ENCODE measurements at regions not wholly inside any gene's neighbourhood (a gene's known extent, or its start where the extent isn't known, plus 50 kb on each side); places are given as distances from the start of the nearest gene placed in this dataset.

DNA sequence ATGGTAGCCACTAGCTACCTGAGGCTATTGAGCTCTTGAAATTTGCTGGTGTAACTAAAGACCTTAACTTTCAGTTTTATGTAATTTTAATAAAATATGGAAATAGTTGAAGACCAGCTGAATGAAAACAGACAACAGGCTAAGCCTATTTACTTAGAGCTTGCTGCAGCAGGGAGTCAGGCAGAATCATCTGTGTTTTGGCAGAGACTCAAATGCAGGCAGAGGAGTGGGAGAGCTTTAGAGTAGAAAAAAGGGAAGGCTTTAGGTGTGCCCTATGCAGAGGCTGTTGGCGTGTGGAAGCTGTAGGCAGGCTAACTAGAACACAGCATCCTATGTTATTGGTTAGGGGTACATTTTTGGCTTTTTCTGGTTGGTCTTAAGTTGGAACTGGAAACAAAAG lies 304.9 kb upstream of the NBEA start:
- TF ChIP-seq, protein P1, sequence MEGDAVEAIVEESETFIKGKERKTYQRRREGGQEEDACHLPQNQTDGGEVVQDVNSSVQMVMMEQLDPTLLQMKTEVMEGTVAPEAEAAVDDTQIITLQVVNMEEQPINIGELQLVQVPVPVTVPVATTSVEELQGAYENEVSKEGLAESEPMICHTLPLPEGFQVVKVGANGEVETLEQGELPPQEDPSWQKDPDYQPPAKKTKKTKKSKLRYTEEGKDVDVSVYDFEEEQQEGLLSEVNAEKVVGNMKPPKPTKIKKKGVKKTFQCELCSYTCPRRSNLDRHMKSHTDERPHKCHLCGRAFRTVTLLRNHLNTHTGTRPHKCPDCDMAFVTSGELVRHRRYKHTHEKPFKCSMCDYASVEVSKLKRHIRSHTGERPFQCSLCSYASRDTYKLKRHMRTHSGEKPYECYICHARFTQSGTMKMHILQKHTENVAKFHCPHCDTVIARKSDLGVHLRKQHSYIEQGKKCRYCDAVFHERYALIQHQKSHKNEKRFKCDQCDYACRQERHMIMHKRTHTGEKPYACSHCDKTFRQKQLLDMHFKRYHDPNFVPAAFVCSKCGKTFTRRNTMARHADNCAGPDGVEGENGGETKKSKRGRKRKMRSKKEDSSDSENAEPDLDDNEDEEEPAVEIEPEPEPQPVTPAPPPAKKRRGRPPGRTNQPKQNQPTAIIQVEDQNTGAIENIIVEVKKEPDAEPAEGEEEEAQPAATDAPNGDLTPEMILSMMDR (IDR thresholded peaks at IDR 0.05), result no peak
- TF ChIP-seq POLR2A (IDR thresholded peaks at IDR 0.05), result no peak

All from testis (tissue), 2 donors.